ENCODE measurements at regions not wholly inside any gene's neighbourhood (a gene's known extent, or its start where the extent isn't known, plus 50 kb on each side); places are given as distances from the start of the nearest gene placed in this dataset.

- TF ChIP-seq CTCF (conservative IDR thresholded peaks at IDR 0.05; ENCODE audit: low read length) (no peak), EZH2phosphoT487 (IDR thresholded peaks at IDR 0.05; ENCODE audit: borderline replicate concordance) (no peak)
These were observed 165.3 kb downstream of the ARRDC3 start for GRCh38 chr5:91217859-91218258.
